ENCODE measurements at regions not wholly inside any gene's neighbourhood (a gene's known extent, or its start where the extent isn't known, plus 50 kb on each side); places are given as distances from the start of the nearest gene placed in this dataset.

- H3K9me3 Mint-ChIP-seq: no peaks in the 10 kb centered on the region
- no peaks in the 10 kb centered on the region for H3K4me1 Mint-ChIP-seq (ENCODE audit: low read depth)
- no peak for ATAC-seq (replicated peaks in 1 of 2)
- H3K27me3 Mint-ChIP-seq (ENCODE audit: low read depth): no peaks in the 10 kb centered on the region
- H3K27ac Mint-ChIP-seq: no peak overlapping the region
- H3K4me3 Mint-ChIP-seq: no peak overlapping the region
- H3K36me3 Mint-ChIP-seq (ENCODE audit: insufficient read depth in 2 of 2): no peaks in the 10 kb centered on the region
- no peak for DNase-seq
These were observed 402.3 kb upstream of the RGMA start for GRCh38 chr15:93491291-93491690.

DNA sequence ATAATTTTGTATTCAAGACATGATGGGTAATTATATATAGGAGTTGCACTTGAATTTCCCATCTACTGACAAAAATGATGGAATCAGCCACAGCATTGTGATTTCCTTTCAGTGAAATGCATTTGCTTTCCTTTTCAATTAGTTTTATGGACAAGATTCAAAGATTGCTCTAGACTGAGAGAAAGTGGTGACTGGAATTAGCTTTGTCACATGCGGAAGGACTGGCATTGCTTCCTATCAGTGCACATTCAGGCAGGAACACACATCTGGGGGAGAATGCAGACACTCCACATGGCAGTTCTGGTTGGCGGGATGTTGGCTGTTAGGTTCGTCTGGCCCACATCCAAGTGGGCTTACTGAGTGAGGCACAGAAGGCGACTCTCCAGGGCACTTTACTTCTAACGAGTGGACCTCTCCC is 399.3 kb upstream of the RGMA start:
- Mint-ChIP-seq H3K27me3 (ENCODE audit: low read depth) (no peaks in the 10 kb centered on the region), H3K36me3 (ENCODE audit: insufficient read depth in 2 of 2) (no peaks in the 10 kb centered on the region), H3K4me1 (ENCODE audit: low read depth) (no peaks in the 10 kb centered on the region), H3K27ac (no peak overlapping the region), H3K4me3 (no peak overlapping the region), H3K9me3 (no peaks in the 10 kb centered on the region)
- ATAC-seq (replicated peaks in 1 of 2): no peak
- DNase-seq: no peak

GRCh38 chr15:93486407-93487117 is 397.6 kb upstream of the RGMA start:
- Mint-ChIP-seq H3K4me1 (ENCODE audit: low read depth) (no peaks in the 10 kb centered on the region), H3K27ac (no peak overlapping the region), H3K4me3 (no peak overlapping the region), H3K36me3 (ENCODE audit: insufficient read depth in 2 of 2) (no peaks in the 10 kb centered on the region), H3K27me3 (ENCODE audit: low read depth) (no peaks in the 10 kb centered on the region), H3K9me3 (peaks cover 0 to 2% of the 10 kb centered on the region in 2 donors)
- no peak for ATAC-seq (replicated peaks in 1 of 2)
- no peak for DNase-seq

DNA sequence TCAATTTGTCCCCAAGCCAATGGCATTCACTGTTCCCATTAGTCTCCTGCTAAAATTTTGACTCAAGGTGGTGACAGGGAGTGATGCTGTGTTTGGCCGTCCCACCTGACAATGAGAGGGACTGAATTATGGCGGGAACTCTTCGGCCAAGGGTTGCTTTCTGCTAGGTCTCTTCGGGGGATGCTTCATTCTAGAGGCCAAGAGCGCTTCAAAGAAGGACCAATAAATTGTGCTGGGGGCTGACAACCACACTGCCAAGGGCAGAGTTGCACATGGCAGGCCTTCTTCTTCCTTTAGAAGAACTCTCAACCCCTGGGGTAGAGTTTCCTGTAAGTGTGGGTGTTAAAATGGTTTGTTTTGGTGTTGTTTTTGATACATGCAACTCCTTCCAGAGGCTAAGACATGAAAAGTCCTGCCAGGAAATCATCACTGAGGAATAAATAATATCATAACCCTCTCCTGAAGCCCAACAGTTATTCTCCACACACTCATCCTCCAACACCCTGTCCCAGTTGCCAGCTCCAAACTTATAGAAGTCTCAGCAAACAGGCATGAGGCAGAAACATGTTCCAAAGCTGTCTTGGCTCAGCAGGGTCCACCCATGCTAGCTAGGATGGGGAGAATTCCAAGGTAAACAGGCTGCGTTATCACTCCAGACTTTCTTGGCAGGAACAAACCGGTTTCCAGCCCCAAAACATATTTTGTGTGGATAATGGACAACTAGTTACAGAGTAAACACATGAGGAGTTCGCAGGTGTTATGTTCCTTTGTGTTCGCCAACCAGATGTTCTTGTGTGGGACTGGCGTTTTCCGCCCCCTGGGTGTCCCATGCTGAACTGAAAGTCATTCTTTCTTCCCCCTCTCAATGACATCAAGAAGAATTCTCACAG is 396.7 kb upstream of the RGMA start:
- no peaks in the 10 kb centered on the region for H3K4me1 Mint-ChIP-seq (ENCODE audit: low read depth)
- H3K36me3 Mint-ChIP-seq (ENCODE audit: insufficient read depth in 2 of 2): no peaks in the 10 kb centered on the region
- DNase-seq (no peak), ATAC-seq (replicated peaks in 1 of 2) (no peak)
- peaks cover 0 to 2% of the 10 kb centered on the region in 2 donors for H3K9me3 Mint-ChIP-seq
- H3K27ac Mint-ChIP-seq: no peak overlapping the region
- no peaks in the 10 kb centered on the region for H3K27me3 Mint-ChIP-seq (ENCODE audit: low read depth)
- H3K4me3 Mint-ChIP-seq: no peak overlapping the region

DNA sequence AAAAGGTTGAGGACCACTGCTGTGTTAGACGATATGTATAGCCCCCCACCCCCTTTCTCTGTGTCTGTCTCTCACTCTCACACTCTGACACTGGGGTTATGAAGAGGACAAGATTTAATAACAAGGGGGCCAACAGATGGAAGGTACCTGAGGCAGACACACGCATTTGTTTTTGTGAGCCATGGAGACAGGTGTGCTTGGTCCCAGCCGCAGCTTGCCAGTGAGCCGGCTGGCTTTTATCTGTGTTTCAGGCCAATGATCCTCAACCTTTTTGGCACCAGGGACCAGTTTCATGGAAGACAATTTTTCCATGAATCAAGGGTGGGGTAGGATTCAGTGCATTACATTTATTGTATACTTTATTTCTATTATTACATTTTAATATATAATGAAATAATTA is 394.9 kb upstream of the RGMA start:
- H3K9me3 Mint-ChIP-seq: peaks cover 0 to 2% of the 10 kb centered on the region in 2 donors
- no peaks in the 10 kb centered on the region for H3K27me3 Mint-ChIP-seq (ENCODE audit: low read depth)
- DNase-seq (no peak), ATAC-seq (replicated peaks in 1 of 2) (no peak)
- H3K4me3 Mint-ChIP-seq: no peak overlapping the region
- H3K27ac Mint-ChIP-seq: no peak overlapping the region
- no peaks in the 10 kb centered on the region for H3K36me3 Mint-ChIP-seq (ENCODE audit: insufficient read depth in 2 of 2)
- no peaks in the 10 kb centered on the region for H3K4me1 Mint-ChIP-seq (ENCODE audit: low read depth)

- no peak for DNase-seq
- Mint-ChIP-seq H3K36me3 (ENCODE audit: insufficient read depth in 2 of 2) (no peaks in the 10 kb centered on the region), H3K4me1 (ENCODE audit: low read depth) (no peaks in the 10 kb centered on the region), H3K27ac (no peak overlapping the region), H3K4me3 (no peak overlapping the region), H3K9me3 (peaks cover 0 to 2% of the 10 kb centered on the region in 2 donors), H3K27me3 (ENCODE audit: low read depth) (no peaks in the 10 kb centered on the region)
- no peak for ATAC-seq (replicated peaks in 1 of 2)
These were observed 393.7 kb upstream of the RGMA start for GRCh38 chr15:93482731-93483130.

- no peak overlapping the region for H3K4me3 Mint-ChIP-seq
- H3K27me3 Mint-ChIP-seq (ENCODE audit: low read depth): no peaks in the 10 kb centered on the region
- H3K27ac Mint-ChIP-seq: no peak overlapping the region
- peaks cover 0 to 2% of the 10 kb centered on the region in 2 donors for H3K9me3 Mint-ChIP-seq
- DNase-seq (no peak), ATAC-seq (replicated peaks in 1 of 2) (no peak)
- H3K4me1 Mint-ChIP-seq (ENCODE audit: low read depth): no peaks in the 10 kb centered on the region
- no peaks in the 10 kb centered on the region for H3K36me3 Mint-ChIP-seq (ENCODE audit: insufficient read depth in 2 of 2)
These were observed 390.7 kb upstream of the RGMA start for GRCh38 chr15:93479715-93480114.

DNA sequence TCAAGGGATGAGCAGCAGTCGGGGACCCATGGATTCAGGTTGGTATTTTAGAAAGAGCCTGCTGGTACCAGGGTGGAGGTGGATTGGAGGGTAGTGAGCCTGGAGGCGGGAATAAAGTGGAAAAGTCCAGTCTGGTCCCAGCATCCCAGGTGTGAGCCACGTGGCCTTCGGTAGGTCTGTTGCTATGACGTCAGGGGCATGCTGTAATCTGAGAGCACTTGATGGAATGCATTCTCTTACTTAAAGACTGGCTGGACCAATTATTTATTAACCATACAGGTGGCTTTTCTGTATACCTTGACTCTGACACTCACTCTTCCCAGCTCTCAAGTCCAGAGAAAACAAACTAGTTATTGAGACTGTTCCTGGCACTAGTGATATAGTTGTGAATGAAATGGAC is 389.9 kb upstream of the RGMA start:
- Mint-ChIP-seq H3K9me3 (peaks cover 0 to 2% of the 10 kb centered on the region in 2 donors), H3K4me3 (no peak overlapping the region), H3K27me3 (ENCODE audit: low read depth) (no peaks in the 10 kb centered on the region), H3K27ac (no peak overlapping the region), H3K4me1 (ENCODE audit: low read depth) (no peaks in the 10 kb centered on the region), H3K36me3 (ENCODE audit: insufficient read depth in 2 of 2) (no peaks in the 10 kb centered on the region)
- DNase-seq (no peak), ATAC-seq (replicated peaks in 1 of 2) (no peak)

- H3K9me3 Mint-ChIP-seq: peaks cover 0 to 2% of the 10 kb centered on the region in 2 donors
- H3K4me1 Mint-ChIP-seq (ENCODE audit: low read depth): no peaks in the 10 kb centered on the region
- no peak for DNase-seq
- no peak overlapping the region for H3K27ac Mint-ChIP-seq
- ATAC-seq (replicated peaks in 1 of 2): no peak
- no peak overlapping the region for H3K4me3 Mint-ChIP-seq
- no peaks in the 10 kb centered on the region for H3K27me3 Mint-ChIP-seq (ENCODE audit: low read depth)
- no peaks in the 10 kb centered on the region for H3K36me3 Mint-ChIP-seq (ENCODE audit: insufficient read depth in 2 of 2)
These were observed 388.7 kb upstream of the RGMA start for GRCh38 chr15:93477721-93478120.

GRCh38 chr15:93477188-93477587 is 388.2 kb upstream of the RGMA start:
- no peaks in the 10 kb centered on the region for H3K36me3 Mint-ChIP-seq (ENCODE audit: insufficient read depth in 2 of 2)
- no peak overlapping the region for H3K4me3 Mint-ChIP-seq
- no peak for ATAC-seq (replicated peaks in 1 of 2)
- no peaks in the 10 kb centered on the region for H3K27me3 Mint-ChIP-seq (ENCODE audit: low read depth)
- H3K9me3 Mint-ChIP-seq: no peaks in the 10 kb centered on the region
- no peak for DNase-seq
- H3K27ac Mint-ChIP-seq: no peak overlapping the region
- H3K4me1 Mint-ChIP-seq (ENCODE audit: low read depth): no peaks in the 10 kb centered on the region

- DNase-seq (no peak), ATAC-seq (replicated peaks in 1 of 2) (no peak)
- H3K36me3 Mint-ChIP-seq (ENCODE audit: insufficient read depth in 2 of 2): no peaks in the 10 kb centered on the region
- H3K27me3 Mint-ChIP-seq (ENCODE audit: low read depth): no peaks in the 10 kb centered on the region
- no peak overlapping the region for H3K4me3 Mint-ChIP-seq
- H3K4me1 Mint-ChIP-seq (ENCODE audit: low read depth): no peaks in the 10 kb centered on the region
- H3K27ac Mint-ChIP-seq: no peak overlapping the region
- no peaks in the 10 kb centered on the region for H3K9me3 Mint-ChIP-seq
These were observed 387.6 kb upstream of the RGMA start for GRCh38 chr15:93476491-93477177.

DNA sequence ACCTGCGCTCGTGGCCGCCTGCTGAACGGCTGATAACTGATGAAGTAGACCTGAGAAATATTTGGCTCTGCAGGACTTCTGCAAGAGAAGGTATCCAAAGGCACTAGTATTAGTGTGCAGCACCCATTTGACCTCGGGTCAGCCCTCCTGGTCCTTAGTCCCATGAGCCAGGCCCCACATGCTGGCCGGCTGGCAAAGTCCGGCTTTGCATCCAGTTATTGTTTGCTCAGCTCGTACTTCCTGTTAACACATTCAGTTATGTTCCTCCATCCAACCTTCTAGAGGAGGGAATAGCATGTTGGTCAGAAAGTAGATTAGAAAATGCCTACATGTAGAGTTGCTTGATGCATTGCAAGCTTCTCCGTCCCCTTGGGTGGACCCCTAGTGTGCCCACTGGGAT is 385.7 kb upstream of the RGMA start:
- H3K9me3 Mint-ChIP-seq: no peaks in the 10 kb centered on the region
- DNase-seq (no peak), ATAC-seq (replicated peaks in 1 of 2) (no peak)
- H3K36me3 Mint-ChIP-seq (ENCODE audit: insufficient read depth in 2 of 2): no peaks in the 10 kb centered on the region
- H3K4me1 Mint-ChIP-seq (ENCODE audit: low read depth): no peaks in the 10 kb centered on the region
- H3K27ac Mint-ChIP-seq: no peak overlapping the region
- no peak overlapping the region for H3K4me3 Mint-ChIP-seq
- no peaks in the 10 kb centered on the region for H3K27me3 Mint-ChIP-seq (ENCODE audit: low read depth)

- H3K27ac Mint-ChIP-seq: no peak overlapping the region
- ATAC-seq (replicated peaks in 1 of 2): no peak
- no peak for DNase-seq
- H3K9me3 Mint-ChIP-seq: no peaks in the 10 kb centered on the region
- H3K4me1 Mint-ChIP-seq (ENCODE audit: low read depth): no peaks in the 10 kb centered on the region
- no peak overlapping the region for H3K4me3 Mint-ChIP-seq
- H3K27me3 Mint-ChIP-seq (ENCODE audit: low read depth): no peaks in the 10 kb centered on the region
- no peaks in the 10 kb centered on the region for H3K36me3 Mint-ChIP-seq (ENCODE audit: insufficient read depth in 2 of 2)
These were observed 381.0 kb upstream of the RGMA start for GRCh38 chr15:93469994-93470393.
